Esophagus muscularis mucosa (tissue), 3 donors: ENCODE measurements at regions not wholly inside any gene's neighbourhood (a gene's known extent, or its start where the extent isn't known, plus 50 kb on each side); places are given as distances from the start of the nearest gene placed in this dataset.

Experiments
- CTCF ChIP-seq, 3 experiments: fragments of 200-600 bp in 2 of 3; fragments of 450-650 bp in 1 of 3; sonication (generic) in 2 of 3; IDR thresholded peaks; one replicate each; pipeline ENCODE4 v1.5.1; 2017 to 2019; ENCODE audit warnings: antibody characterized with exemption in 3 of 3, mild to moderate bottlenecking in 2 of 3, moderate library complexity in 1 of 3
- POLR2AphosphoS5 ChIP-seq, 2 donors: sonication (generic); formaldehyde crosslinking; IDR thresholded peaks; one replicate each; pipeline ENCODE4 v1.6.1; 2017; ENCODE audit warnings: antibody characterized with exemption in 2 of 2

- TF ChIP-seq CTCF (IDR thresholded peaks at IDR 0.05) (no peak), POLR2AphosphoS5 (IDR thresholded peaks at IDR 0.05) (no peak)
Measured at GRCh38 chr2:59734743-59735142, 818.7 kb downstream of the BCL11A start.
